ENCODE measurements at regions not wholly inside any gene's neighbourhood (a gene's known extent, or its start where the extent isn't known, plus 50 kb on each side); places are given as distances from the start of the nearest gene placed in this dataset.

GRCh38 chr6:105469946-105470345, 67.1 kb upstream of the PREP start:
- no peak overlapping the region for H3K27ac ChIP-seq (ENCODE audit: low read depth in 1 of 2, low read length in 2 of 2)
- no peak for TF ChIP-seq CTCF (IDR thresholded peaks at IDR 0.05)
- H3K79me2 ChIP-seq (ENCODE audit: insufficient read depth, low read length), result no peaks in the 10 kb centered on the region
- Mint-ChIP-seq H3K27ac (no peak overlapping the region), H3K4me3 (no peak overlapping the region), H3K4me1 (no peaks in the 10 kb centered on the region), H3K36me3 (no peaks in the 10 kb centered on the region), H3K27me3 (ENCODE audit: low read depth in 3 of 3) (peaks cover 0 to 5% (median 1%) of the 10 kb centered on the region in 3 donors), H3K9me3 (peaks cover 0 to 13% (median 7%) of the 10 kb centered on the region in 7 donors)
- no peak overlapping the region for H3K4me3 ChIP-seq (replicated peaks in 1 of 3; ENCODE audit: low read depth in 2 of 3, low read length in 3 of 3)
- no peak for DNase-seq
- H2AFZ ChIP-seq (ENCODE audit: insufficient read depth, low read depth, low read length, poor library complexity, severe bottlenecking), result no peak overlapping the region
- no peak overlapping the region for H3K9ac ChIP-seq (ENCODE audit: insufficient read depth, low read length, poor library complexity, severe bottlenecking)
- H3K36me3 ChIP-seq (replicated peaks in 1 of 2; ENCODE audit: control insufficient read depth in 1 of 2, insufficient read depth in 2 of 2, low read length in 2 of 2), result no peaks in the 10 kb centered on the region
- H3K4me2 ChIP-seq (replicated peaks; ENCODE audit: extremely low read depth, low read length, poor library complexity, severe bottlenecking), result no peak overlapping the region
- no peaks in the 10 kb centered on the region for H3K27me3 ChIP-seq (ENCODE audit: control insufficient read depth in 2 of 2, insufficient read depth in 2 of 2, low read length in 2 of 2)
- H3K9me3 ChIP-seq (replicated peaks in 1 of 2; ENCODE audit: control insufficient read depth in 1 of 2, insufficient read depth in 1 of 2, low read length in 2 of 2), result peaks cover 3% of the 10 kb centered on the region in 2 donors
- no peaks in the 10 kb centered on the region for H4K20me1 ChIP-seq (ENCODE audit: insufficient read depth, low read length)
- 100% methylated on average over 1 of the region's 2 CpGs for WGBS (ENCODE audit: insufficient coverage)
- H3K4me1 ChIP-seq (ENCODE audit: control insufficient read depth in 1 of 2, insufficient read depth in 2 of 2, low read length in 2 of 2), result no peaks in the 10 kb centered on the region
- intact Hi-C loops (cut with micrococcal nuclease), result no loop called here

- peaks cover 2 to 13% (median 7%) of the 10 kb centered on the region in 7 donors for H3K9me3 Mint-ChIP-seq
- Histone ChIP-seq H3K4me1 (ENCODE audit: control insufficient read depth in 1 of 2, insufficient read depth in 2 of 2, low read length in 2 of 2) (no peaks in the 10 kb centered on the region), H3K9me3 (replicated peaks in 1 of 2; ENCODE audit: control insufficient read depth in 1 of 2, insufficient read depth in 1 of 2, low read length in 2 of 2) (peaks cover 3% of the 10 kb centered on the region in 2 donors), H3K4me3 (replicated peaks in 1 of 3; ENCODE audit: low read depth in 2 of 3, low read length in 3 of 3) (no peak overlapping the region), H3K9ac (ENCODE audit: insufficient read depth, low read length, poor library complexity, severe bottlenecking) (no peak overlapping the region), H3K36me3 (replicated peaks in 1 of 2; ENCODE audit: control insufficient read depth in 1 of 2, insufficient read depth in 2 of 2, low read length in 2 of 2) (no peaks in the 10 kb centered on the region), H3K79me2 (ENCODE audit: insufficient read depth, low read length) (no peaks in the 10 kb centered on the region), H3K27ac (ENCODE audit: low read depth in 1 of 2, low read length in 2 of 2) (no peak overlapping the region), H3K27me3 (ENCODE audit: control insufficient read depth in 2 of 2, insufficient read depth in 2 of 2, low read length in 2 of 2) (no peaks in the 10 kb centered on the region), H4K20me1 (ENCODE audit: insufficient read depth, low read length) (no peaks in the 10 kb centered on the region), H3K4me2 (replicated peaks; ENCODE audit: extremely low read depth, low read length, poor library complexity, severe bottlenecking) (no peak overlapping the region), H2AFZ (ENCODE audit: insufficient read depth, low read depth, low read length, poor library complexity, severe bottlenecking) (no peak overlapping the region)
- no peaks in the 10 kb centered on the region for H3K36me3 Mint-ChIP-seq
- H3K27ac Mint-ChIP-seq, result no peak overlapping the region
- TF ChIP-seq CTCF (IDR thresholded peaks at IDR 0.05), result no peak
- intact Hi-C loops (cut with micrococcal nuclease), result no loop called here
- DNase-seq, result no peak
- H3K4me1 Mint-ChIP-seq, result no peaks in the 10 kb centered on the region
- no peak overlapping the region for H3K4me3 Mint-ChIP-seq
- H3K27me3 Mint-ChIP-seq (ENCODE audit: low read depth in 3 of 3), result peaks cover 0 to 5% (median 1%) of the 10 kb centered on the region in 3 donors
- no CpG with 5 or more reads among the region's 4 CpGs for WGBS (ENCODE audit: insufficient coverage)
Measured at GRCh38 chr6:105468850-105469249, 66.0 kb upstream of the PREP start.
